A673 (cell line): ENCODE measurements at regions not wholly inside any gene's neighbourhood (a gene's known extent, or its start where the extent isn't known, plus 50 kb on each side); places are given as distances from the start of the nearest gene placed in this dataset.

ENCODE experiments used
- EZH2 ChIP-seq: fragments of 200-600 bp; sonication (generic); IDR thresholded peaks from 2 replicates; pipeline ENCODE4 v1.6.1; 2017; ENCODE audit warnings: borderline replicate concordance, low read depth, mild to moderate bottlenecking, mixed read lengths, antibody characterized with exemption, low read length; ENCODE audit not compliant: poor library complexity, severe bottlenecking
- TF ChIP-seq, protein P1 (sequence below): fragments of 300-800, 200-600 bp; sonication (generic); conservative IDR thresholded peaks from 2 replicates; pipeline ENCODE4 v1.5.1; 2017; ENCODE audit warnings: low read depth, mild to moderate bottlenecking, antibody characterized with exemption, low read length, moderate library complexity, mixed read lengths

DNA sequence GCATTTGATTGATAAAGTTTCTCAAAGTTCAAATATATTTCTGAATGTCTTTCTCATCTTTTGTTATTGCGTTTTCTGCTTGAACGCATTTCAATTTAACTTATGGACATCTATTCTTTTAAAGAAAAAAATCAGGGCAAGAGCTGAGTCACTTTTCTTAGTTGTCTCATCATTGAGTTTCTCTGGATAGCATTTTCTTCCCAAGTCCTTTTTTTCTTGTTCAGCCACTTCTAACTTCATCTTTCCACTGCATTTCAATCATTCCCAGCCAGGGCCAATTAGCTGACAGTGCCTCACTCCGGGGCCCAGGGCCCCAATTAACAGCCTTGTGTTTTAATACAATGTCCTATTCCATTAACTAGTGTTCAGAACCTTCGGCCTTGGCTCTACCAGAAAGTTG lies 216.3 kb downstream of the B3GLCT start:
- TF ChIP-seq, protein P1, sequence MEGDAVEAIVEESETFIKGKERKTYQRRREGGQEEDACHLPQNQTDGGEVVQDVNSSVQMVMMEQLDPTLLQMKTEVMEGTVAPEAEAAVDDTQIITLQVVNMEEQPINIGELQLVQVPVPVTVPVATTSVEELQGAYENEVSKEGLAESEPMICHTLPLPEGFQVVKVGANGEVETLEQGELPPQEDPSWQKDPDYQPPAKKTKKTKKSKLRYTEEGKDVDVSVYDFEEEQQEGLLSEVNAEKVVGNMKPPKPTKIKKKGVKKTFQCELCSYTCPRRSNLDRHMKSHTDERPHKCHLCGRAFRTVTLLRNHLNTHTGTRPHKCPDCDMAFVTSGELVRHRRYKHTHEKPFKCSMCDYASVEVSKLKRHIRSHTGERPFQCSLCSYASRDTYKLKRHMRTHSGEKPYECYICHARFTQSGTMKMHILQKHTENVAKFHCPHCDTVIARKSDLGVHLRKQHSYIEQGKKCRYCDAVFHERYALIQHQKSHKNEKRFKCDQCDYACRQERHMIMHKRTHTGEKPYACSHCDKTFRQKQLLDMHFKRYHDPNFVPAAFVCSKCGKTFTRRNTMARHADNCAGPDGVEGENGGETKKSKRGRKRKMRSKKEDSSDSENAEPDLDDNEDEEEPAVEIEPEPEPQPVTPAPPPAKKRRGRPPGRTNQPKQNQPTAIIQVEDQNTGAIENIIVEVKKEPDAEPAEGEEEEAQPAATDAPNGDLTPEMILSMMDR: no peak
- TF ChIP-seq EZH2: no peak
